ENCODE measurements at regions not wholly inside any gene's neighbourhood (a gene's known extent, or its start where the extent isn't known, plus 50 kb on each side); places are given as distances from the start of the nearest gene placed in this dataset.

GRCh38 chr12:77685112-77685511 lies 145.6 kb upstream of the NAV3 start:
- peak; percentile 81 for TF ChIP-seq CTCF (IDR thresholded peaks at IDR 0.05)
- TF ChIP-seq EZH2 (IDR thresholded peaks at IDR 0.05) = no peak

Measured in neural progenitor cell (in vitro differentiated cells).